Thoracic aorta (tissue), 2 donors: ENCODE measurements at regions not wholly inside any gene's neighbourhood (a gene's known extent, or its start where the extent isn't known, plus 50 kb on each side); places are given as distances from the start of the nearest gene placed in this dataset.

Experiments used
- ATAC-seq: fragments of 150-250 bp; one replicate; pipeline ENCODE4 v1.8.0; 2017; ENCODE audit warnings: low read depth; ENCODE audit not compliant: insufficient number of reproducible peaks, low FRiP score
- DNase-seq: peaks from one replicate; pipeline ENCODE4 v3.0.0-alpha.2; 2020; ENCODE audit warnings: low spot score
- H3K27ac ChIP-seq, 2 donors: fragments of 200-600 bp; sonication (generic); 1 replicate in 1 of 2; 2 replicates in 1 of 2; pipeline ENCODE4 v1.5.1; 2016; ENCODE audit warnings: mild to moderate bottlenecking in 2 of 2, moderate library complexity in 2 of 2
- H3K27me3 ChIP-seq: fragments of 200-600 bp; sonication (generic); replicated peaks from 2 replicates; pipeline ENCODE4 v1.6.0; 2016; ENCODE audit warnings: mild to moderate bottlenecking; ENCODE audit not compliant: insufficient read depth
- H3K36me3 ChIP-seq: fragments of 200-600 bp; sonication (generic); one replicate; pipeline ENCODE4 v1.5.1; 2016
- H3K4me1 ChIP-seq, 2 donors: fragments of 200-600 bp; sonication (generic); 1 replicate in 1 of 2; 2 replicates in 1 of 2; pipeline versions ENCODE4 v1.5.1 to v1.6.0; 2016; ENCODE audit warnings: low read depth in 2 of 2, mild to moderate bottlenecking in 1 of 2; ENCODE audit not compliant: control insufficient read depth in 1 of 2
- H3K4me3 ChIP-seq: fragments of 200-600 bp; sonication (generic); 2 replicates; pipeline ENCODE4 v1.5.1; 2016; ENCODE audit warnings: mild to moderate bottlenecking
- H3K9me3 ChIP-seq: fragments of 200-600 bp; sonication (generic); 2 replicates; pipeline ENCODE4 v1.5.1; 2016
- CTCF ChIP-seq: fragments of 200-600 bp; sonication (generic); IDR thresholded peaks from one replicate; pipeline ENCODE4 v1.5.1; 2019; ENCODE audit warnings: antibody characterized with exemption

- no peak for DNase-seq
- H3K9me3 ChIP-seq, result no peaks in the 10 kb centered on the region
- H3K27me3 ChIP-seq, result no peaks in the 10 kb centered on the region
Observed at GRCh38 chr10:130557181-130557845, 421.1 kb downstream of the GLRX3 start.

GRCh38 chr10:130558746-130559546 lies 422.8 kb downstream of the GLRX3 start:
- no peak for ATAC-seq
- no peak overlapping the region for H3K27ac ChIP-seq
- H3K27me3 ChIP-seq, result no peaks in the 10 kb centered on the region
- H3K4me1 ChIP-seq, result no peaks in the 10 kb centered on the region
- DNase-seq, result no peak
- H3K4me3 ChIP-seq, result no peak overlapping the region
- TF ChIP-seq CTCF, result no peak
- no peaks in the 10 kb centered on the region for H3K36me3 ChIP-seq
- no peaks in the 10 kb centered on the region for H3K9me3 ChIP-seq

More at GRCh38 chr10:130557181-130557845, 421.1 kb downstream of the GLRX3 start:
- H3K36me3 ChIP-seq, result no peaks in the 10 kb centered on the region
- no peak overlapping the region for H3K4me3 ChIP-seq
- no peak for ATAC-seq
- no peak overlapping the region for H3K27ac ChIP-seq
- TF ChIP-seq CTCF, result no peak
- no peaks in the 10 kb centered on the region for H3K4me1 ChIP-seq

DNA sequence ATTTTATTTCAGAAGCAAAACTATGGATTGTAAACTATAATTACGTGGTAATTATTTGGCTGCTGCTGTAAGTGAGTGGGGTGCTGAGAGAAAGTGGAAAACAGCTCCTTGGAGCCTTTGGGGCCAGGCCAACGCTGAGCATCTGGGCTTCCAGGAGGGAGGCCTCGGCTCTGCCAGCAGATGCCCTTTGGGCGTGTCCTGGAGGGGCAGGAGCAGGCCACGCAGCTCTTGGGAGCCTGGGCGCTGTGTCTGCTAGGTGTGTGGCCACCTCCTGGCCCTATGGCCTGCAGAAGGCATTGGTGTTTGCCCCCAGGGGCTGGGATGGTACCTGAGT lies 423.3 kb downstream of the GLRX3 start:
- H3K27ac ChIP-seq, result no peak overlapping the region
- no peaks in the 10 kb centered on the region for H3K27me3 ChIP-seq
- H3K9me3 ChIP-seq, result no peaks in the 10 kb centered on the region
- no peak overlapping the region for H3K4me3 ChIP-seq
- H3K4me1 ChIP-seq, result no peaks in the 10 kb centered on the region
- no peak for TF ChIP-seq CTCF
- ATAC-seq, result no peak
- no peaks in the 10 kb centered on the region for H3K36me3 ChIP-seq
- no peak for DNase-seq

DNA sequence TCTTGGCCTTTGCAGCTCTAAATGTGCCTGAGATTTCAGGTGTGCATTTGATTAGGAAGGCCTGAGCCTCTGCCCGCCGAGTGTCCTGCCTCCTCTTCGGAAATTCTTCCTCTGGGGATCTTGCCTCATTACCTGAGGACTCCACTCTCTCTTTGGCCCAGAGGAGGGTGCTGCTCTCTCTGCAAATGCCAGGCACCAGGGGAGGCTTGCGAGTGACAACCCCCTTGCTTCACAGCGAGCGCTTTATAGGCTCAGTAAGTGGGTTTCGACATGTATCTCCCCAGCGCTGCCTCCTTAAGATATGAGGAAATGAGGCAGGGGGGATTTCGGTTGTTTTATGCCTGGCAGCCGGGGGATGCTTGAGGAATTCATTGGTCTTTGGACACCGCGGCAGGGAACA lies 423.9 kb downstream of the GLRX3 start:
- Histone ChIP-seq H3K4me1 (no peaks in the 10 kb centered on the region), H3K36me3 (no peaks in the 10 kb centered on the region), H3K27ac (no peak overlapping the region), H3K9me3 (no peaks in the 10 kb centered on the region), H3K27me3 (no peaks in the 10 kb centered on the region), H3K4me3 (no peak overlapping the region)
- no peak for DNase-seq
- no peak for ATAC-seq
- TF ChIP-seq CTCF, result no peak

- H3K27me3 ChIP-seq, result no peaks in the 10 kb centered on the region
- TF ChIP-seq CTCF, result no peak
- no peak overlapping the region for H3K4me3 ChIP-seq
- no peaks in the 10 kb centered on the region for H3K9me3 ChIP-seq
- ATAC-seq (no peak), DNase-seq (no peak)
- no peak overlapping the region for H3K27ac ChIP-seq
- H3K36me3 ChIP-seq, result no peaks in the 10 kb centered on the region
- H3K4me1 ChIP-seq, result no peaks in the 10 kb centered on the region
Observed at GRCh38 chr10:130560573-130560972, 424.4 kb downstream of the GLRX3 start.
